ENCODE measurements at regions not wholly inside any gene's neighbourhood (a gene's known extent, or its start where the extent isn't known, plus 50 kb on each side); places are given as distances from the start of the nearest gene placed in this dataset.
"Not testable (repeated sequence)": the region's sequence is repeated elsewhere in the genome, so short reads cannot be mapped to it uniquely, and the experiment has no call there.

DNA sequence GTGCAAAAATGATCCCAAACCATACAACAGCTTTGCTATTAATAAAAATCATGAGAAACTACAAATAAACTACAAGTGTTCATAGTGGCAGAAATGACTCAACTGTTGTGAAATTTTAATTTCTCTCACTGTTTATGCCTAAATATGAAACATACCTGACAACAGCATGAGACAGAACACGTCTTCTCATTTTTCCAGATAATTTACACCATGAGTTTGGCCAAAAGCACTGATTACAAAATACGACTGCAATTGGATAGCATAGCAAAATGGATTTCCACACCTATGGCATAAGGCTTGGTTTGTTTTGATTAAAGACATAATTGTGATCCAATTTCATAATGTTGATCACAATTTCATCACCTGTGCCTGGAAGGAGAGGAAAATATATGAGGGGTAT, 608.6 kb downstream of the GATA3 start:
- no peaks in the 10 kb centered on the region for H3K27me3 Mint-ChIP-seq (ENCODE audit: unreplicated experiment)
- DNase-seq = no peak
- no peaks in the 10 kb centered on the region for H3K9me3 Mint-ChIP-seq (ENCODE audit: unreplicated experiment)
- H3K27ac Mint-ChIP-seq (ENCODE audit: unreplicated experiment) = no peak overlapping the region
- no peaks in the 10 kb centered on the region for H3K36me3 Mint-ChIP-seq (ENCODE audit: unreplicated experiment)
- H3K4me1 Mint-ChIP-seq (ENCODE audit: low read depth, unreplicated experiment) = no peaks in the 10 kb centered on the region
- H3K4me3 Mint-ChIP-seq (ENCODE audit: unreplicated experiment) = no peak overlapping the region
- TF ChIP-seq, protein P1, sequence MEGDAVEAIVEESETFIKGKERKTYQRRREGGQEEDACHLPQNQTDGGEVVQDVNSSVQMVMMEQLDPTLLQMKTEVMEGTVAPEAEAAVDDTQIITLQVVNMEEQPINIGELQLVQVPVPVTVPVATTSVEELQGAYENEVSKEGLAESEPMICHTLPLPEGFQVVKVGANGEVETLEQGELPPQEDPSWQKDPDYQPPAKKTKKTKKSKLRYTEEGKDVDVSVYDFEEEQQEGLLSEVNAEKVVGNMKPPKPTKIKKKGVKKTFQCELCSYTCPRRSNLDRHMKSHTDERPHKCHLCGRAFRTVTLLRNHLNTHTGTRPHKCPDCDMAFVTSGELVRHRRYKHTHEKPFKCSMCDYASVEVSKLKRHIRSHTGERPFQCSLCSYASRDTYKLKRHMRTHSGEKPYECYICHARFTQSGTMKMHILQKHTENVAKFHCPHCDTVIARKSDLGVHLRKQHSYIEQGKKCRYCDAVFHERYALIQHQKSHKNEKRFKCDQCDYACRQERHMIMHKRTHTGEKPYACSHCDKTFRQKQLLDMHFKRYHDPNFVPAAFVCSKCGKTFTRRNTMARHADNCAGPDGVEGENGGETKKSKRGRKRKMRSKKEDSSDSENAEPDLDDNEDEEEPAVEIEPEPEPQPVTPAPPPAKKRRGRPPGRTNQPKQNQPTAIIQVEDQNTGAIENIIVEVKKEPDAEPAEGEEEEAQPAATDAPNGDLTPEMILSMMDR (IDR thresholded peaks at IDR 0.05; ENCODE audit: partially characterized antibody, unreplicated experiment) = no peak

- no peak overlapping the region for H3K4me3 Mint-ChIP-seq (ENCODE audit: unreplicated experiment)
- H3K27me3 Mint-ChIP-seq (ENCODE audit: unreplicated experiment) = no peaks in the 10 kb centered on the region
These were observed 610.8 kb downstream of the GATA3 start for GRCh38 chr10:8665322-8665721.

DNA sequence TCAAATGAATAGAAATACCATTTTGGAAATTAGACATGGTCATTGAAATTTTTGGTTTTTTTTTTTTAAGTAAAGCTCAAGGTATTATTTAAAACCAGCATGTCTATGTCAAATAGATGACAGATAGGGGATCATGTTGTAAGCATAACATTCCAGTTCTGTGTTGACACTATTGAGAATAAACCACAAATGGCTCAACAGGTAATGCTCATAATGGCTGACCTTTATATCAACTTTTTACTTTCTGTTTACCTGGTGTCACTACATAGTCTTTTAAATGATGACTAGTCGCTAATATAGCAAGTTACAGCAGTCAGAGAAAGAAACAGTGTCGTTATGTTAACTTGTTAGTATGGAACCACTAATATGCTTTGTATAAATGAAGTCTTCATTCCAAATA, 616.0 kb downstream of the GATA3 start:
- Mint-ChIP-seq H3K4me1 (ENCODE audit: low read depth, unreplicated experiment) (no peaks in the 10 kb centered on the region), H3K36me3 (ENCODE audit: unreplicated experiment) (no peaks in the 10 kb centered on the region), H3K27me3 (ENCODE audit: unreplicated experiment) (no peaks in the 10 kb centered on the region), H3K9me3 (ENCODE audit: unreplicated experiment) (no peaks in the 10 kb centered on the region), H3K4me3 (ENCODE audit: unreplicated experiment) (no peak overlapping the region), H3K27ac (ENCODE audit: unreplicated experiment) (no peak overlapping the region)
- TF ChIP-seq, protein P1 (IDR thresholded peaks at IDR 0.05; ENCODE audit: partially characterized antibody, unreplicated experiment) = no peak
- no peak for DNase-seq

More at GRCh38 chr10:8665322-8665721, 610.8 kb downstream of the GATA3 start:
- H3K9me3 Mint-ChIP-seq (ENCODE audit: unreplicated experiment) = no peaks in the 10 kb centered on the region
- TF ChIP-seq, protein P1 (IDR thresholded peaks at IDR 0.05; ENCODE audit: partially characterized antibody, unreplicated experiment) = no peak
- no peak for DNase-seq
- H3K4me1 Mint-ChIP-seq (ENCODE audit: low read depth, unreplicated experiment) = no peaks in the 10 kb centered on the region
- no peaks in the 10 kb centered on the region for H3K36me3 Mint-ChIP-seq (ENCODE audit: unreplicated experiment)
- H3K27ac Mint-ChIP-seq (ENCODE audit: unreplicated experiment) = no peak overlapping the region

- no peaks in the 10 kb centered on the region for H3K36me3 Mint-ChIP-seq (ENCODE audit: unreplicated experiment)
- DNase-seq = no peak
- H3K9me3 Mint-ChIP-seq (ENCODE audit: unreplicated experiment) = no peaks in the 10 kb centered on the region
- H3K27ac Mint-ChIP-seq (ENCODE audit: unreplicated experiment) = no peak overlapping the region
- H3K4me3 Mint-ChIP-seq (ENCODE audit: unreplicated experiment) = no peak overlapping the region
- H3K4me1 Mint-ChIP-seq (ENCODE audit: low read depth, unreplicated experiment) = no peaks in the 10 kb centered on the region
- TF ChIP-seq, protein P1 (IDR thresholded peaks at IDR 0.05; ENCODE audit: partially characterized antibody, unreplicated experiment) = no peak
- no peaks in the 10 kb centered on the region for H3K27me3 Mint-ChIP-seq (ENCODE audit: unreplicated experiment)
These were observed 619.7 kb downstream of the GATA3 start for GRCh38 chr10:8674230-8674629.

GRCh38 chr10:8677642-8678041, 623.2 kb downstream of the GATA3 start:
- no peaks in the 10 kb centered on the region for H3K27me3 Mint-ChIP-seq (ENCODE audit: unreplicated experiment)
- DNase-seq = no peak
- H3K4me1 Mint-ChIP-seq (ENCODE audit: low read depth, unreplicated experiment) = no peaks in the 10 kb centered on the region
- H3K9me3 Mint-ChIP-seq (ENCODE audit: unreplicated experiment) = no peaks in the 10 kb centered on the region
- no peak overlapping the region for H3K4me3 Mint-ChIP-seq (ENCODE audit: unreplicated experiment)
- TF ChIP-seq, protein P1 (IDR thresholded peaks at IDR 0.05; ENCODE audit: partially characterized antibody, unreplicated experiment) = no peak
- H3K36me3 Mint-ChIP-seq (ENCODE audit: unreplicated experiment) = no peaks in the 10 kb centered on the region
- no peak overlapping the region for H3K27ac Mint-ChIP-seq (ENCODE audit: unreplicated experiment)

DNA sequence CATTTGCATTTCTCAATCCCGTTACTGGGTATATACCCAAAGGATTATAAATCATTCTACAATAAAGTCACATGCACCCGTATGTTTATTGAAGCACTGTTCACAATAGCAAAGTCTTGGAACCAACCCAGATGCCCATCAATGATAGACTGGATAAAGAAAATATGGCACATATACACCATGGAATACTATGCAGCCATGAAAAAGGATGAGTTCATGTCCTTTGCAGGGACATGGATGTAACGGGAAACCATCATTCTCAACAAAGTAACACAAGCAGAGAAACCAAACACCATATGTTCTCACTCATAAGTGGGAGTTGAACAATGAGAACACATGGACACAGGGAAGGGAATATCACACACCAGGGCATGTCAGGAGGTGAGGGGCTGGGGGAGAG, 630.4 kb downstream of the GATA3 start:
- H3K27me3 Mint-ChIP-seq (ENCODE audit: unreplicated experiment); H3K9me3 Mint-ChIP-seq (ENCODE audit: unreplicated experiment); H3K4me3 Mint-ChIP-seq (ENCODE audit: unreplicated experiment): not testable (repeated sequence)

More for the DNA sequence above, 630.4 kb downstream of the GATA3 start:
- DNase-seq; H3K4me1 Mint-ChIP-seq (ENCODE audit: low read depth, unreplicated experiment); H3K27ac Mint-ChIP-seq (ENCODE audit: unreplicated experiment); H3K36me3 Mint-ChIP-seq (ENCODE audit: unreplicated experiment): not testable (repeated sequence)
